Adrenal gland (tissue), 9 donors: ENCODE measurements at regions not wholly inside any gene's neighbourhood (a gene's known extent, or its start where the extent isn't known, plus 50 kb on each side); places are given as distances from the start of the nearest gene placed in this dataset.

Source experiments
- DNase-seq, 7 donors: peaks; one replicate each; pipeline ENCODE4 v3.0.0-alpha.2; 2019 to 2020
- H3K27ac ChIP-seq, 5 donors: fragments of 200-600 bp; sonication (generic) in 4 of 5; 1 replicate in 3 of 5; 2 replicates in 2 of 5; pipeline versions ENCODE4 v1.5.1 to v1.8.0; 2016 to 2020; ENCODE audit warnings: mild to moderate bottlenecking in 1 of 5
- H3K27me3 ChIP-seq: fragments of 200-600 bp; 2 replicates; pipeline ENCODE4 v1.8.0; 2021
- H3K36me3 ChIP-seq, 2 donors: fragments of 200-600 bp; replicated peaks in 1 of 2; 1 replicate in 1 of 2; 2 replicates in 1 of 2; pipeline versions ENCODE4 v1.5.1 to v1.8.0; 2018 to 2022
- H3K4me1 ChIP-seq, 2 donors: fragments of 200-600 bp; replicated peaks in 1 of 2; 1 replicate in 1 of 2; 2 replicates in 1 of 2; pipeline versions ENCODE4 v1.5.1 to v1.8.0; 2018 to 2021
- H3K4me3 ChIP-seq, 4 donors: fragments of 200-600 bp; sonication (generic) in 3 of 4; one replicate each; pipeline ENCODE4 v1.5.1; 2016 to 2018
- H3K9me3 ChIP-seq, 3 donors: fragments of 200-600 bp; sonication (generic) in 1 of 3; replicated peaks in 1 of 3; 1 replicate in 2 of 3; 2 replicates in 1 of 3; pipeline versions ENCODE4 v1.5.1 to v1.8.0; 2016 to 2021
- CTCF ChIP-seq, 6 experiments: fragments of 450-650 bp in 4 of 6; fragments of 200-600 bp in 2 of 6; sonication (generic) in 1 of 6; IDR thresholded peaks; 1 replicate in 5 of 6; 2 replicates in 1 of 6; pipeline versions ENCODE4 v1.5.1 to v1.8.0; 2016 to 2021; ENCODE audit warnings: antibody characterized with exemption in 6 of 6, mild to moderate bottlenecking in 2 of 6, moderate library complexity in 1 of 6
- POLR2A ChIP-seq, 2 donors: fragments of 450-650 bp; IDR thresholded peaks; one replicate each; pipeline ENCODE4 v1.6.1; 2017; ENCODE audit warnings: antibody characterized with exemption in 2 of 2, mild to moderate bottlenecking in 2 of 2, moderate library complexity in 1 of 2
- WGBS, 4 donors: extraction: QIAGEN DNeasy Blood & Tissue Kit in 2 of 4; methylation state at CpG; one replicate each; pipeline versions ENCODE4 v1.1.5 to v1.1.7; 2013 to 2017; 5-methylcytosine and 5-hydroxymethylcytosine counted together
- intact Hi-C, 2 donors: fragments of 100-400 bp; cut with DNase I; formaldehyde crosslinking; loops; one replicate each; pipeline versions ENCODE4 v1.14.1 to v1.15.0; 2022 to 2023
- donor health status: healthy with polysubstance abuse.
- donor health status: Bipolar disorder and iron deficiency.
- donor health status: DM: yes; HTN: yes; CAD: no.
- donor health status: DM: no; HTN: no; CAD: no.
- donor health status: DM: no; HTN: no; CAD: no.

- Histone ChIP-seq H3K9me3 (no peaks in the 10 kb centered on the region), H3K27me3 (no peaks in the 10 kb centered on the region), H3K4me3 (no peak overlapping the region), H3K27ac (no peak overlapping the region), H3K4me1 (no peaks in the 10 kb centered on the region), H3K36me3 (no peaks in the 10 kb centered on the region)
- intact Hi-C loops: no loop called here
- TF ChIP-seq POLR2A (IDR thresholded peaks at IDR 0.05) (no peak), CTCF (IDR thresholded peaks at IDR 0.05) (no peak)
- 83 to 95% (median 92%) methylated on average over 1 of the region's 1 CpG for WGBS, 4 donors
- no peak for DNase-seq
Observed at GRCh38 chr7:17588730-17589129, 290.3 kb downstream of the AHR start.

GRCh38 chr7:17589671-17590070 is 291.2 kb downstream of the AHR start:
- intact Hi-C loops: no loop called here
- no peak for DNase-seq
- Histone ChIP-seq H3K27ac (no peak overlapping the region), H3K27me3 (no peaks in the 10 kb centered on the region), H3K9me3 (no peaks in the 10 kb centered on the region), H3K4me3 (no peak overlapping the region), H3K36me3 (no peaks in the 10 kb centered on the region), H3K4me1 (no peaks in the 10 kb centered on the region)
- 81 to 86% (median 85%) methylated on average over 6 of the region's 6 CpGs for WGBS, 4 donors
- TF ChIP-seq CTCF (IDR thresholded peaks at IDR 0.05) (no peak), POLR2A (IDR thresholded peaks at IDR 0.05) (no peak)

- Histone ChIP-seq H3K4me3 (no peak overlapping the region), H3K36me3 (no peaks in the 10 kb centered on the region), H3K27me3 (no peaks in the 10 kb centered on the region), H3K9me3 (no peaks in the 10 kb centered on the region), H3K4me1 (no peaks in the 10 kb centered on the region), H3K27ac (no peak overlapping the region)
- 72 to 87% (median 77%) methylated on average over 2 of the region's 2 CpGs for whole genome bisulfite sequencing, 4 donors
- TF ChIP-seq CTCF (IDR thresholded peaks at IDR 0.05) (no peak), POLR2A (IDR thresholded peaks at IDR 0.05) (no peak)
- no peak for DNase-seq
- intact Hi-C loops: no loop called here
Observed at GRCh38 chr7:17590221-17590620, 291.8 kb downstream of the AHR start.

GRCh38 chr7:17593819-17594419 is 295.5 kb downstream of the AHR start:
- H3K27ac ChIP-seq: no peak overlapping the region
- no peaks in the 10 kb centered on the region for H3K27me3 ChIP-seq
- intact Hi-C loops: no loop called here
- WGBS, 4 donors: 73 to 89% (median 82%) methylated on average over 1 of the region's 1 CpG
- no peaks in the 10 kb centered on the region for H3K4me1 ChIP-seq
- H3K36me3 ChIP-seq: no peaks in the 10 kb centered on the region
- no peak for DNase-seq
- no peak overlapping the region for H3K4me3 ChIP-seq
- TF ChIP-seq POLR2A (IDR thresholded peaks at IDR 0.05) (no peak), CTCF (IDR thresholded peaks at IDR 0.05) (no peak)
- no peaks in the 10 kb centered on the region for H3K9me3 ChIP-seq
